Heart left ventricle (tissue), 13 donors: ENCODE measurements at regions not wholly inside any gene's neighbourhood (a gene's known extent, or its start where the extent isn't known, plus 50 kb on each side); places are given as distances from the start of the nearest gene placed in this dataset.

Source experiments
- POLR2A ChIP-seq, 2 donors: fragments of 450-650 bp; IDR thresholded peaks; one replicate each; pipeline ENCODE4 v1.6.1; 2017; ENCODE audit warnings: antibody characterized with exemption in 2 of 2, mild to moderate bottlenecking in 2 of 2, moderate library complexity in 2 of 2
- TF ChIP-seq, protein P1 (sequence below), 12 donors: fragments of 200-600 bp; sonication (generic) in 4 of 12; IDR thresholded peaks; one replicate each; pipeline versions ENCODE4 v1.5.0 to v1.8.0; 2018 to 2022; ENCODE audit warnings: antibody characterized with exemption in 12 of 12, mild to moderate bottlenecking in 5 of 12
- donor health status: ischemic (EF 13 %, LVEDD 7.1; RV severe dilation, severe dysfunction).
- donor health status: DM: no; HTN: yes; CAD: no.
- donor health status: DM: no; HTN: no; CAD: no.
- donor health status: ischemic (EF 25% LVEDD 6.9; RV normal size, moderate dysfunction).
- donor health status: ischemic (EF 25% LVEDD 5.7; RV mildly dilated, moderate dysfunction).
- donor health status: ischemic (EF 35%, LVEDD 5.7; RV mildly dilated, moderate dysfunction).
- donor health status: nonischemic (EF 11% LVEDD 7.7; RV severe dilation, severe dysfunction).
- donor health status: DM: yes; HTN: yes; CAD: no.
- donor health status: PGD.
- donor health status: ischemic (EF 29% LVEDD 5.4; RV normal size, mild dysfunction).
- donor health status: nonischemic (EF 23%, LVEDD 6.1; RV moderate dilation, normal function).

DNA sequence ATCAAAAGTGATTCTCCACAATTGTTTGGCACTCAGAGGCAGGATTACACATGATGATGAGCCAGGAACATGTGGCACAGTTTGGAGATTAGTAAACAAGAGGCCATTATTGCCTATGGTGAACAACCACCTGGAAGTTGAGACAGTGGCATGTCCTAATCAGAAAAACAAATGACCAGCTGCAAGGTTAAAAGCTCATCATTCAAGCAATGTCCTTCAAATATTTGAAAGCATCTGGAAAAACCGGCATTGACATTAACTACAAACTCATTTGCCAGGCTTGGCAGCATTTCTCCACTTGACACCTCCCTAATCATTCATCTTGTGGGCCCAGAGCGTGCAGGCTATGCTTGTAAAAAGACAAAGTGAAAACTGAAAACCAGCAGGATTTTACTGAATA, 80.6 kb upstream of the MEGF10 start:
- TF ChIP-seq, protein P1, sequence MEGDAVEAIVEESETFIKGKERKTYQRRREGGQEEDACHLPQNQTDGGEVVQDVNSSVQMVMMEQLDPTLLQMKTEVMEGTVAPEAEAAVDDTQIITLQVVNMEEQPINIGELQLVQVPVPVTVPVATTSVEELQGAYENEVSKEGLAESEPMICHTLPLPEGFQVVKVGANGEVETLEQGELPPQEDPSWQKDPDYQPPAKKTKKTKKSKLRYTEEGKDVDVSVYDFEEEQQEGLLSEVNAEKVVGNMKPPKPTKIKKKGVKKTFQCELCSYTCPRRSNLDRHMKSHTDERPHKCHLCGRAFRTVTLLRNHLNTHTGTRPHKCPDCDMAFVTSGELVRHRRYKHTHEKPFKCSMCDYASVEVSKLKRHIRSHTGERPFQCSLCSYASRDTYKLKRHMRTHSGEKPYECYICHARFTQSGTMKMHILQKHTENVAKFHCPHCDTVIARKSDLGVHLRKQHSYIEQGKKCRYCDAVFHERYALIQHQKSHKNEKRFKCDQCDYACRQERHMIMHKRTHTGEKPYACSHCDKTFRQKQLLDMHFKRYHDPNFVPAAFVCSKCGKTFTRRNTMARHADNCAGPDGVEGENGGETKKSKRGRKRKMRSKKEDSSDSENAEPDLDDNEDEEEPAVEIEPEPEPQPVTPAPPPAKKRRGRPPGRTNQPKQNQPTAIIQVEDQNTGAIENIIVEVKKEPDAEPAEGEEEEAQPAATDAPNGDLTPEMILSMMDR (IDR thresholded peaks at IDR 0.05) = no peak
- no peak for TF ChIP-seq POLR2A (IDR thresholded peaks at IDR 0.05)
